ENCODE measurements at regions not wholly inside any gene's neighbourhood (a gene's known extent, or its start where the extent isn't known, plus 50 kb on each side); places are given as distances from the start of the nearest gene placed in this dataset.

DNA sequence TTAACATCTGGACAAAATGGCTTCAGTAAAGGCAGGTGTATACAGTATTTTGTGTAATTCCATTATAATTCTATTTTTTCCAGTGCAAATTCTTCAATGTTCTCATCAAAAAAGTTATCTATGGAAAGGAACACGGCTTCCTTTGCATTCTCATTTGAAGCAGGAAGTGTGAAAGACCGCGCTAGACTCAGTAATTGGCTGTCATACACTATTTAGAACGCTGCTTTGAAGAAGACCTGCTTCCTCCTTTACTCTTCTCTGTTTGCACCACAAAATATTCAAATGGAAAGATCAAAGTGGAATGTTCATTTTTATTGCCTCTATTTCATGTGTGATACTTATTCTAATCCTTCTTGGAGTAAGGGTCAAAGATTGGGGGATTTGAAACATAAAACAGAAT, 883.7 kb downstream of the TSN start:
- Histone ChIP-seq H3K4me3 (no peak overlapping the region), H3K9me3 (no peaks in the 10 kb centered on the region), H3K27me3 (no peaks in the 10 kb centered on the region), H3K4me1 (ENCODE audit: insufficient read depth) (no peaks in the 10 kb centered on the region), H3K36me3 (no peaks in the 10 kb centered on the region), H3K27ac (no peak overlapping the region)
- intact Hi-C loops (cut with DNase I) = no loop called here
- WGBS, 3 donors = 54 to 61% (median 58%) methylated on average over 4 of the region's 4 CpGs
- TF ChIP-seq POLR2A (IDR thresholded peaks at IDR 0.05) (no peak), EP300 (IDR thresholded peaks at IDR 0.05) (no peak)
- TF ChIP-seq, protein P1, sequence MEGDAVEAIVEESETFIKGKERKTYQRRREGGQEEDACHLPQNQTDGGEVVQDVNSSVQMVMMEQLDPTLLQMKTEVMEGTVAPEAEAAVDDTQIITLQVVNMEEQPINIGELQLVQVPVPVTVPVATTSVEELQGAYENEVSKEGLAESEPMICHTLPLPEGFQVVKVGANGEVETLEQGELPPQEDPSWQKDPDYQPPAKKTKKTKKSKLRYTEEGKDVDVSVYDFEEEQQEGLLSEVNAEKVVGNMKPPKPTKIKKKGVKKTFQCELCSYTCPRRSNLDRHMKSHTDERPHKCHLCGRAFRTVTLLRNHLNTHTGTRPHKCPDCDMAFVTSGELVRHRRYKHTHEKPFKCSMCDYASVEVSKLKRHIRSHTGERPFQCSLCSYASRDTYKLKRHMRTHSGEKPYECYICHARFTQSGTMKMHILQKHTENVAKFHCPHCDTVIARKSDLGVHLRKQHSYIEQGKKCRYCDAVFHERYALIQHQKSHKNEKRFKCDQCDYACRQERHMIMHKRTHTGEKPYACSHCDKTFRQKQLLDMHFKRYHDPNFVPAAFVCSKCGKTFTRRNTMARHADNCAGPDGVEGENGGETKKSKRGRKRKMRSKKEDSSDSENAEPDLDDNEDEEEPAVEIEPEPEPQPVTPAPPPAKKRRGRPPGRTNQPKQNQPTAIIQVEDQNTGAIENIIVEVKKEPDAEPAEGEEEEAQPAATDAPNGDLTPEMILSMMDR (IDR thresholded peaks at IDR 0.05) = no peak
- no peak for DNase-seq

GRCh38 chr2:122639711-122640110, 884.3 kb downstream of the TSN start:
- Histone ChIP-seq H3K4me3 (no peak overlapping the region), H3K36me3 (no peaks in the 10 kb centered on the region), H3K4me1 (ENCODE audit: insufficient read depth) (no peaks in the 10 kb centered on the region), H3K27me3 (no peaks in the 10 kb centered on the region), H3K27ac (no peak overlapping the region), H3K9me3 (no peaks in the 10 kb centered on the region)
- intact Hi-C loops (cut with DNase I) = no loop called here
- no peak for TF ChIP-seq EP300 (IDR thresholded peaks at IDR 0.05)
- TF ChIP-seq POLR2A (IDR thresholded peaks at IDR 0.05) = no peak
- TF ChIP-seq, protein P1 (IDR thresholded peaks at IDR 0.05) = no peak
- no peak for DNase-seq
- WGBS, 3 donors = 84 to 87% (median 84%) methylated on average over 2 of the region's 2 CpGs

DNA sequence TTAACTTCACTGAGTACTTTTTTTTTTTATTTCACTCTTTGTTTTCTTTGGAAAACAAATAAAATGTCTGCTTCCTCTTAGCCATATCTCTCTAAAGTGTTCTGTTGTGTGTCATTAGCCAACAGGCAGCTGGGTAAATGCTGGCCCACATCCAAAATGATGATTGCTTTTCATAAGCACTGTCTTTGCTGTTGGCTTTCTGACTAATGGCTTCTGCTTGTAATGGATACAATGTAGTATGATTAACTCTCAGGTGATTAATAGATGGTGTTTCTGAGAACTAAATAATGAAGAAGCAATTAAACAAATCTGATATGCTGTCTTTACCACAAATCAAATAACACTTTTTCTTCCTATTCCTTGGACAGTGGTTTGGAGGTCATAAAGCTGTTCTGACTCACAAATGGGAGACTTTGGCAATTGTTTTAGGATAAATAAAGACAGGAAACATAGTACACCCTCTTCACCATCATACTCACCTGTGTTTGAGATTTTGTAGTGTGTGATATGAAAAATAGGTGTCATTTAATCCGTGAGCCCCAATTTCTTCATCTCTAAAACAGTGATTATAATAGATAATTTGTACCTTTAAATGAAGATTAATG, 888.4 kb downstream of the TSN start:
- intact Hi-C loops (cut with DNase I) = no loop called here
- Histone ChIP-seq H3K27me3 (no peaks in the 10 kb centered on the region), H3K27ac (no peak overlapping the region), H3K4me1 (ENCODE audit: insufficient read depth) (no peaks in the 10 kb centered on the region), H3K9me3 (no peaks in the 10 kb centered on the region), H3K4me3 (no peak overlapping the region), H3K36me3 (no peaks in the 10 kb centered on the region)
- DNase-seq = no peak
- 33 to 48% (median 42%) methylated on average over 1 of the region's 1 CpG for WGBS, 3 donors
- TF ChIP-seq EP300 (IDR thresholded peaks at IDR 0.05) = no peak
- TF ChIP-seq, protein P1 (IDR thresholded peaks at IDR 0.05) = no peak
- no peak for TF ChIP-seq POLR2A (IDR thresholded peaks at IDR 0.05)

- TF ChIP-seq POLR2A (IDR thresholded peaks at IDR 0.05) = no peak
- TF ChIP-seq, protein P1 (IDR thresholded peaks at IDR 0.05) = no peak
- no peak for TF ChIP-seq EP300 (IDR thresholded peaks at IDR 0.05)
- no peak for DNase-seq
- 64 to 94% (median 87%) methylated on average over 2 of the region's 2 CpGs for WGBS, 3 donors
- no peak overlapping the region for H3K27ac ChIP-seq
- intact Hi-C loops (cut with DNase I) = no loop called here
- H3K36me3 ChIP-seq = no peaks in the 10 kb centered on the region
- no peaks in the 10 kb centered on the region for H3K27me3 ChIP-seq
- no peaks in the 10 kb centered on the region for H3K9me3 ChIP-seq
- H3K4me3 ChIP-seq = no peak overlapping the region
- H3K4me1 ChIP-seq (ENCODE audit: insufficient read depth) = no peaks in the 10 kb centered on the region
These were observed 895.8 kb downstream of the TSN start for GRCh38 chr2:122651236-122651635.

Data from ovary (tissue), 7 donors.